Ishikawa (cell line): ENCODE measurements at regions not wholly inside any gene's neighbourhood (a gene's known extent, or its start where the extent isn't known, plus 50 kb on each side); places are given as distances from the start of the nearest gene placed in this dataset.

Source experiments
- CEBPB ChIP-seq: IDR thresholded peaks from 2 replicates; pipeline ENCODE4 v1.6.1; 2012
- CREB1 ChIP-seq: IDR thresholded peaks from 2 replicates; pipeline ENCODE4 v1.6.1; 2012; ENCODE audit warnings: low read depth
- EGR1 ChIP-seq: IDR thresholded peaks from 2 replicates; pipeline ENCODE4 v1.6.1; 2012
- EP300 ChIP-seq: IDR thresholded peaks from 2 replicates; pipeline ENCODE4 v1.6.1; 2012; ENCODE audit warnings: borderline replicate concordance
- FOXM1 ChIP-seq: IDR thresholded peaks from 2 replicates; pipeline ENCODE4 v1.6.1; 2012; ENCODE audit warnings: low read depth, borderline replicate concordance
- MAX ChIP-seq: IDR thresholded peaks from 2 replicates; pipeline ENCODE4 v1.6.1; 2012
- NFIC ChIP-seq: IDR thresholded peaks from 2 replicates; pipeline ENCODE4 v1.6.1; 2012
- RAD21 ChIP-seq: IDR thresholded peaks from 2 replicates; pipeline ENCODE4 v1.6.1; 2012; ENCODE audit warnings: low read depth
- REST ChIP-seq: IDR thresholded peaks from 2 replicates; pipeline ENCODE4 v1.6.1; 2012; ENCODE audit warnings: low read depth, mild to moderate bottlenecking
- TAF1 ChIP-seq: IDR thresholded peaks from 2 replicates; pipeline ENCODE4 v1.6.1; 2012; ENCODE audit warnings: low read depth, mild to moderate bottlenecking
- TCF12 ChIP-seq: IDR thresholded peaks from 2 replicates; pipeline ENCODE4 v1.6.1; 2012; ENCODE audit warnings: low read depth
- TEAD4 ChIP-seq: IDR thresholded peaks from 2 replicates; pipeline ENCODE4 v1.6.1; 2012
- USF1 ChIP-seq: IDR thresholded peaks from 2 replicates; pipeline ENCODE4 v1.6.1; 2012
- YY1 ChIP-seq: IDR thresholded peaks from 2 replicates; pipeline ENCODE4 v1.6.1; 2012; ENCODE audit warnings: low read depth

- TF ChIP-seq RAD21 (no peak), REST (no peak), USF1 (no peak), YY1 (no peak), MAX (no peak), CREB1 (no peak), CEBPB (no peak), EGR1 (no peak), EP300 (no peak), FOXM1 (no peak), TEAD4 (no peak), TCF12 (no peak), TAF1 (no peak), NFIC (no peak)
Observed at GRCh38 chr2:187102381-187102780, 253.4 kb upstream of the ZSWIM2 start.
